Keratinocyte (primary cell): ENCODE measurements at regions not wholly inside any gene's neighbourhood (a gene's known extent, or its start where the extent isn't known, plus 50 kb on each side); places are given as distances from the start of the nearest gene placed in this dataset.

Experiments
- DNase-seq: peaks from one replicate; pipeline ENCODE4 v3.0.0-alpha.2; 2011; ENCODE audit warnings: low read depth, missing footprints, low spot score
- FAIRE-seq: peaks from 2 replicates; lab custom pipeline; 2011; peaks lifted over from hg19 to GRCh38; lab: Jason Lieb, UNC
- H2AFZ ChIP-seq: 2 replicates; pipeline ENCODE4 v1.6.0; 2012; ENCODE audit warnings: low read length, control low read depth, inconsistent platforms; ENCODE audit not compliant: control insufficient read depth
- H3K27ac ChIP-seq: 2 replicates; pipeline ENCODE4 v1.5.1; 2011; ENCODE audit warnings: low read length; ENCODE audit not compliant: control insufficient read depth, insufficient read depth
- H3K27me3 ChIP-seq: 3 replicates; pipeline ENCODE4 v1.6.0; 2011; ENCODE audit warnings: low read length; ENCODE audit not compliant: control insufficient read depth, insufficient read depth; ENCODE audit errors: extremely low read depth
- H3K36me3 ChIP-seq, 2 experiments: 2 replicates in 1 of 2; 3 replicates in 1 of 2; pipeline ENCODE4 v1.5.1; 2011; ENCODE audit warnings: low read length in 2 of 2, mild to moderate bottlenecking in 1 of 2; ENCODE audit not compliant: control insufficient read depth in 2 of 2, insufficient read depth in 2 of 2; ENCODE audit errors: extremely low read depth in 1 of 2
- H3K4me1 ChIP-seq: 3 replicates; pipeline ENCODE4 v1.5.1; 2011; ENCODE audit warnings: low read length; ENCODE audit not compliant: control insufficient read depth, insufficient read depth; ENCODE audit errors: extremely low read depth
- H3K4me2 ChIP-seq: 3 replicates; pipeline ENCODE4 v1.6.0; 2011; ENCODE audit warnings: low read depth, low read length; ENCODE audit not compliant: control insufficient read depth, insufficient read depth; ENCODE audit errors: extremely low read depth
- H3K4me3 ChIP-seq, 3 experiments: fragments of 200-600 bp in 1 of 3; sonication (generic) in 1 of 3; 2 replicates in 2 of 3; 3 replicates in 1 of 3; pipeline ENCODE4 v1.5.1; 2011 to 2016; ENCODE audit warnings: low read length in 3 of 3, mild to moderate bottlenecking in 3 of 3, control low read depth in 2 of 3, inconsistent platforms in 1 of 3, low read depth in 1 of 3, mixed read lengths in 1 of 3, mixed run types in 1 of 3, moderate library complexity in 1 of 3; ENCODE audit not compliant: control insufficient read depth in 2 of 3, insufficient read depth in 2 of 3; ENCODE audit errors: extremely low read depth in 1 of 3
- H3K79me2 ChIP-seq: 2 replicates; pipeline ENCODE4 v1.6.0; 2012; ENCODE audit warnings: low read length; ENCODE audit not compliant: control insufficient read depth, insufficient read depth
- H3K9ac ChIP-seq: 3 replicates; pipeline ENCODE4 v1.6.0; 2011; ENCODE audit warnings: low read length; ENCODE audit not compliant: control insufficient read depth, insufficient read depth; ENCODE audit errors: extremely low read depth
- H3K9me1 ChIP-seq: 3 replicates; pipeline ENCODE4 v1.6.0; 2011; ENCODE audit warnings: low read length; ENCODE audit not compliant: control insufficient read depth, insufficient read depth; ENCODE audit errors: extremely low read depth
- H3K9me3 ChIP-seq: 2 replicates; pipeline ENCODE4 v1.5.1; 2012; ENCODE audit warnings: low read depth, low read length; ENCODE audit not compliant: control insufficient read depth
- H4K20me1 ChIP-seq: 3 replicates; pipeline ENCODE4 v1.6.0; 2011; ENCODE audit warnings: low read length; ENCODE audit not compliant: control insufficient read depth, insufficient read depth; ENCODE audit errors: extremely low read depth
- EZH2 ChIP-seq: IDR thresholded peaks from one replicate; pipeline ENCODE4 v1.6.1; 2012; ENCODE audit warnings: inconsistent platforms, mild to moderate bottlenecking, low read length, moderate library complexity
- dilution Hi-C: fragments of 300-500 bp; cut with MboI; formaldehyde crosslinking; loops from one replicate; pipeline ENCODE4 v1.7.0; 2020; ENCODE audit warnings: low sequenced_read_pairs; ENCODE audit not compliant: extremely low pct_ligation_motif_present
- TF ChIP-seq, protein P1 (sequence below), 3 experiments: IDR thresholded peaks in 1 of 3; conservative IDR thresholded peaks in 1 of 3; optimal IDR thresholded peaks in 1 of 3; 2 replicates in 2 of 3; 3 replicates in 1 of 3; pipeline versions ENCODE3 to v1.5.1; 2011; ENCODE audit warnings: low read length in 3 of 3, mild to moderate bottlenecking in 3 of 3, moderate library complexity in 2 of 3, control low read depth in 1 of 3, inconsistent platforms in 1 of 3; ENCODE audit not compliant: insufficient read depth in 2 of 3; ENCODE audit errors: extremely low read depth in 1 of 3

DNA sequence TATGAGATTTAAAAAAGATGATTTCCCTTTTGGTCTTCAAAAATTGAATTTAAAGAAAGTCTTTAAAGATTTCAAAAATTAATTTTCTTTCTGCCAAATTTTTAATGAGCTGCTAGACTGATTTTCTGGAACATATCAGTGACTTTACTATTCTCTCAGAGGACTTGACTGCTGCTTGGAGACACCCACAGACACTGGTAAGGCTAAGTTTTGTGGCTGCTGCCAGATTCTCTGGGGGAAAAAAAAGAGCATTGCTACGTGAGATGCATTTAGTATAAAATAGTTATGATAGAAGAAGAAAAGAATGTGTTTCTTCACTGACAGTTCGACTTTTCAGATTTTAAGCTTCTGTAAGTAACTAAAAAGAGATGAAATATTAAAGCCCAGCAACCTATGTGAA lies 193.3 kb upstream of the GRIN3A start:
- dilution Hi-C loops = no loop called here
- FAIRE-seq (no peak), DNase-seq (no peak)
- H3K4me1 ChIP-seq = no peaks in the 10 kb centered on the region
- H3K4me3 ChIP-seq = no peak overlapping the region
- H3K9ac ChIP-seq = no peak overlapping the region
- no peaks in the 10 kb centered on the region for H3K36me3 ChIP-seq
- H3K27ac ChIP-seq = no peak overlapping the region
- H4K20me1 ChIP-seq = no peaks in the 10 kb centered on the region
- TF ChIP-seq EZH2 = no peak
- TF ChIP-seq, protein P1, sequence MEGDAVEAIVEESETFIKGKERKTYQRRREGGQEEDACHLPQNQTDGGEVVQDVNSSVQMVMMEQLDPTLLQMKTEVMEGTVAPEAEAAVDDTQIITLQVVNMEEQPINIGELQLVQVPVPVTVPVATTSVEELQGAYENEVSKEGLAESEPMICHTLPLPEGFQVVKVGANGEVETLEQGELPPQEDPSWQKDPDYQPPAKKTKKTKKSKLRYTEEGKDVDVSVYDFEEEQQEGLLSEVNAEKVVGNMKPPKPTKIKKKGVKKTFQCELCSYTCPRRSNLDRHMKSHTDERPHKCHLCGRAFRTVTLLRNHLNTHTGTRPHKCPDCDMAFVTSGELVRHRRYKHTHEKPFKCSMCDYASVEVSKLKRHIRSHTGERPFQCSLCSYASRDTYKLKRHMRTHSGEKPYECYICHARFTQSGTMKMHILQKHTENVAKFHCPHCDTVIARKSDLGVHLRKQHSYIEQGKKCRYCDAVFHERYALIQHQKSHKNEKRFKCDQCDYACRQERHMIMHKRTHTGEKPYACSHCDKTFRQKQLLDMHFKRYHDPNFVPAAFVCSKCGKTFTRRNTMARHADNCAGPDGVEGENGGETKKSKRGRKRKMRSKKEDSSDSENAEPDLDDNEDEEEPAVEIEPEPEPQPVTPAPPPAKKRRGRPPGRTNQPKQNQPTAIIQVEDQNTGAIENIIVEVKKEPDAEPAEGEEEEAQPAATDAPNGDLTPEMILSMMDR (optimal IDR thresholded peaks at IDR 0.05 in 1 of 3, IDR thresholded peaks at IDR 0.05 in 1 of 3, conservative IDR thresholded peaks at IDR 0.05 in 1 of 3; ENCODE audit: extremely low read depth in 1 of 3, insufficient read depth in 2 of 3, low read length in 3 of 3) = no peak
- no peaks in the 10 kb centered on the region for H3K79me2 ChIP-seq
- no peaks in the 10 kb centered on the region for H3K9me3 ChIP-seq
- H3K27me3 ChIP-seq = no peaks in the 10 kb centered on the region
- H2AFZ ChIP-seq = no peak overlapping the region
- H3K9me1 ChIP-seq = no peaks in the 10 kb centered on the region
- H3K4me2 ChIP-seq = no peak overlapping the region

- H3K36me3 ChIP-seq = no peaks in the 10 kb centered on the region
- no peaks in the 10 kb centered on the region for H3K79me2 ChIP-seq
- no peaks in the 10 kb centered on the region for H4K20me1 ChIP-seq
- TF ChIP-seq, protein P1 (optimal IDR thresholded peaks at IDR 0.05 in 1 of 3, IDR thresholded peaks at IDR 0.05 in 1 of 3, conservative IDR thresholded peaks at IDR 0.05 in 1 of 3; ENCODE audit: extremely low read depth in 1 of 3, insufficient read depth in 2 of 3, low read length in 3 of 3) = no peak
- TF ChIP-seq EZH2 = no peak
- H3K9me1 ChIP-seq = no peaks in the 10 kb centered on the region
- H3K4me2 ChIP-seq = no peak overlapping the region
- FAIRE-seq (no peak), DNase-seq (no peak)
- H3K4me1 ChIP-seq = no peaks in the 10 kb centered on the region
- no peak overlapping the region for H3K9ac ChIP-seq
- dilution Hi-C loops = no loop called here
- H2AFZ ChIP-seq = no peak overlapping the region
- no peak overlapping the region for H3K4me3 ChIP-seq
- no peaks in the 10 kb centered on the region for H3K9me3 ChIP-seq
- no peak overlapping the region for H3K27ac ChIP-seq
- H3K27me3 ChIP-seq = no peaks in the 10 kb centered on the region
Observed at GRCh38 chr9:101930783-101931182, 192.3 kb upstream of the GRIN3A start.
